ENCODE measurements at regions not wholly inside any gene's neighbourhood (a gene's known extent, or its start where the extent isn't known, plus 50 kb on each side); places are given as distances from the start of the nearest gene placed in this dataset.
A peak's percentile ranks its signal among the peaks of the same experiment; 100 is the strongest.
"Not testable (repeated sequence)": the region's sequence is repeated elsewhere in the genome, so short reads cannot be mapped to it uniquely, and the experiment has no call there.

GRCh38 chr1:148309940-148310500 lies 157.9 kb upstream of the NBPF11 start:
- no peak for DNase-seq

DNA sequence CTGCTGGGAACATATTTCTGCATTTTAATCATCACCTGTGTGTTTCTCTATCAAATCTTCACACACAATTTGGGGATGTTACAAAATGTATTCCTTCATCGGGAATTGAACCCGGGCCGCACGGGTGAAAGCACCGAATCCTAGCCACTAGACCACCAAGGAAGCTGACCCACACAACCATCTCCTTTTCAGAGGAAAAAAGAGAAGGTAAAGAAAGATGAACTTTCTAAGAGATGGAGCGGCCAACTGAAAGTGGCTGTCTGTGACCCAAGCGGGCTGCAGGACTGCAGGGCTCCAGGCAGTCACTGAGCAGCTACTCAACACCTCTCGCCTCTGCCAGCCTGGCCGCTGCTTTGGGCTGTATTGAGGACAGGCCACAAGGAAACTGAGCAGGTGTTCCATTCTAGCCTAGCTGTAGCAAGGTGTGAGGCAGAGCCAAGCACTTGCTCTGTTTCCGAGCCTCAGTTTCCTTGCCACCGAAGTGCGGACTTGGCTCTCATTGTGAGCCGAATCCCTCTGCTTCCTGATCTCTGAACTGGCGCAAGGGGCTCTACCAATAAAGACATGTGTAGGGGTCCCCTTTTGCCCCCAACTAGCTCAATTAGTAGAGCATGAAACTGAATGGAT lies 156.9 kb upstream of the NBPF11 start:
- DNase-seq, result no peak

DNA sequence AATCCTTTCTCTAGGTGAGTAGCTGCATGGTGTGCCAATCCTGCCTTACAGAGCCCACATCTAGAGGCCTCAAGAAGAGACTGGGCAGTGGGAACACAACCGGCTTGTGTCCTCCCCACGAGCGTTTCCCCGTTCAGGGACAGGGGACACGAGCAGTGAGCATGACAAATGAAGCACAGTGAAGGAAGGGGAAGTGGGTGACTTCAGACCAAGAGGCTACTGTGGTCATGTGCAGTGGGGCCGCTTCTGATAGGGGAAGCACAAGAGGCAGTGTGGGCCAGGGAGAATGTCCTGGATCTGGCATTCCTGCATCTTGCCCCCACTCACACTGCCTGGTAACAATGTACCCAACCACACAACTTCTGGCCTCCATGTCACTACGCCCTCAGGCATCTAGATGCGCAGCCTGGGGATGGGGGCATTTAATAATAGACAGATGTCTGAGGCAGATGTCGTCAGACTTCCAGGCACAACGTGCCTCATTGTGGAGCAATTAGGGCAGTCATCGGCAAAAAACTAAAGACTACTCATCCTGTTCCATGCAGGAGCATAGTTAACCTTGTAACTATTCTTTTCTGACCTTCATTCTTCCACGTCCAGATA lies 155.6 kb upstream of the NBPF11 start:
- DNase-seq, result no peak

DNA sequence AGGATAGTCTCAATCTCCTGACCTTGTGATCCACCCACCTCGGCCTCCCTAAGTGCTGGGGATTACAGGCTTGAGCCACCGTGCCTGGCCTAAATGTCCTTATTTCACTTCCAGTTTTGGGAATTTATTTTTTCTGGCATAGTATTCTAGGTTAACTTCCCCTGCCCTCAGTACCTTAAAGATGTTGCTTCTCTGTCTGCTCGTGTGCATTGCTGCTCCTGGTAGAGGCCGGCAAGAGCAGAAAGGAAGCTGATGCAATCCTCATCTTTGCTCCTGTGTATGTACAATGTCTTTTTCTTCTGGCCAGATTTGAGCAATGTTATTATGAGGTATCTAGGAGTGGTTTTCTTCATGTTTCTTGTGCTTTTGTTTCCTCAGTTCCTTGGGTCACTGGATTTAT lies 152.9 kb upstream of the NBPF11 start:
- DNase-seq, result not testable (repeated sequence)

- peak; percentile 82 for DNase-seq
These were observed 150.7 kb upstream of the NBPF11 start for GRCh38 chr1:148302586-148303364.

DNA sequence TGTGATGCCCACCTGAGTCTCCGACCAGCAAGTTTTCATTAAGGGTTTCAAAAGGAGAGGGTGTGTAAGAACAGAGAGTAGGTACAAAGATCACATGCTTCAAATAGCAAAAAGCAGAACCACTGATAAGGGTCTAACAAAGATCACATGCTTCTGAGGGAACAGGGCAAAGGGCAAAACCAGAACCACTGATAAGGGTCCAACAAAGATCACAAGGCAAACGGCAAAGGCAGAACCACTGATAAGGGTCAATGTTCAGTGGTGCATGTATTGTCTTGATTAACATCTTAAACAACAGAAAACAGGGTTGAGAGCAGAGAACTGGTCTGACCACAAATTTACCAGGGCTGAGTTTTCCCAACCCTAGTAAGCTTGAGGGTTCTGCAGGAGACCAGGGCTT lies 145.8 kb upstream of the NBPF11 start:
- DNase-seq, result not testable (repeated sequence)

- DNase-seq, result no peak
These were observed 144.4 kb upstream of the NBPF11 start for GRCh38 chr1:148296511-148296910.

DNA sequence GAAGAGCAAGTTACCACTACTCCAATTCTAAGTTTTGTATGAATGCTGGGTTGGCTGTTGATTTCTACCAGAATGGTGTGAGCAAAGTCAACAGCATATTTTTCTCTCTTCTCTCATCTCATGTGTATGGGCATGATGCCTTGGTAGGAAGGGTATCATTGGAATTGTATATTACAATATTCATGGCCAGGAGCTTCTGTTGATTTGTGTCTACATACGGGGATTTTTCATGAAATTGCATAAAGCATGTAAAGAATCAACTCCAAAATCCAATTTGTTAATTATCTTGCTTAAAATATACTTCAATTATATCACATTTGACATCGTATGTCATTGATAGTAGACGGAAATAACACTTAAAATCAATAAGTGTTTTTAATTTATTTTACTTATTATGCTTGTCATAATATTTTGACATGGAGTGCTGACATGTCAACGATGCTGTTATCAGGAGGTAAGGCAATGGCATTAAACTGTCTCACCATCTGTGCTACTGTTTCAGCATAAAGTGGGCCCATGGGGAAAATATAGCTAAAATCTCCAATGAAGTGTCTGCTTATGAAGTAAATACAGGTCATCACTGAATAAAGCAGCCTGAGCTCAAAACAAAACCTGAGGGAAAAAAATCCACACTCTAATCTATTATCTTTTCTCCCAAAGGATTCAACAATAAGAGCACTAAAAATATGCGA lies 142.2 kb upstream of the NBPF11 start:
- DNase-seq, result no peak

- DNase-seq, result no peak
These were observed 141.6 kb upstream of the NBPF11 start for GRCh38 chr1:148293651-148294050.

DNA sequence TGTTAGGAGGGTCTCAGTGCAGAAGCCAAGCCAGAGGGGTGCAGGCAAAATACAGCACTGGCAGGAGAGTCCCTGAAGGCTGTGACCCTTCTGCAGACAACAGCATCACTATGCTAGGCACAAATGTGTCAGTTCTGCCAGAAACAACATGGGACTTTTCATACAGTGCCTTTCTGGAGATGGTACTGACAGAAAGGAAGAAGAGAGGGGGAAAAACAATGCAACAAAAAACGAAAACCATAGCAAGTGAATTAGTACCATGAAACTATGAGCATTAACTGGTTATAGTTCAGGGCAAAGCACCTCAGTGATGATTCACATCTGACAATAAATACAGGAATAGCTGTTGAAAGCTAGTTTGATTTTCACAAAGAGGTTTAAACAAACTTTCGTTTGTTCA lies 140.8 kb upstream of the NBPF11 start:
- DNase-seq, result no peak

GRCh38 chr1:148290881-148291280 lies 138.8 kb upstream of the NBPF11 start:
- DNase-seq, result no peak

GRCh38 chr1:148289647-148290046 lies 137.6 kb upstream of the NBPF11 start:
- no peak for DNase-seq

GRCh38 chr1:148285946-148286345 lies 133.9 kb upstream of the NBPF11 start:
- not testable (repeated sequence) for DNase-seq

- DNase-seq, result not testable (repeated sequence)
These were observed 128.9 kb upstream of the NBPF11 start for GRCh38 chr1:148280831-148281572.

GRCh38 chr1:148279002-148279542 lies 127.0 kb upstream of the NBPF11 start:
- DNase-seq, result not testable (repeated sequence)

GRCh38 chr1:148277865-148278279 lies 125.8 kb upstream of the NBPF11 start:
- not testable (repeated sequence) for DNase-seq

DNA sequence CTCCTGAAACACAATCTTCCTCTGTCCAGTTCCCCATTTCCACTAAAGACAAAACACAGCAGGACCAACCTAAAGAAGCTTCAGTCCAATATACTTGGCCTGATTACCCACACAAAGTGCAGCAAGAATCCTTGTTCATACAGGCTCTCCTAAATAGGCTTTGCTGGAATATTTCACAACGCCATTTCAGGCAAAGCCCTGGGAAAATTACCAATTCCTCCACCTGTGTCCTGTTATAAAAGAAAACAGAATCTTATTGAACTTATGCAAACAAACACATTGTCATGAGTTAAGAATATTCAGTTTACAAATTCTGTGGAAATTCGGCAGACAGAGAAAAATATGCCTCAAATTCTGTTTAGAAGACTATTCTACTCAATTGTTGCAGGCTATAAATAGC lies 115.0 kb upstream of the NBPF11 start:
- not testable (repeated sequence) for DNase-seq

GRCh38 chr1:148264374-148265276 lies 112.5 kb upstream of the NBPF11 start:
- DNase-seq, result peak; percentile 43

DNA sequence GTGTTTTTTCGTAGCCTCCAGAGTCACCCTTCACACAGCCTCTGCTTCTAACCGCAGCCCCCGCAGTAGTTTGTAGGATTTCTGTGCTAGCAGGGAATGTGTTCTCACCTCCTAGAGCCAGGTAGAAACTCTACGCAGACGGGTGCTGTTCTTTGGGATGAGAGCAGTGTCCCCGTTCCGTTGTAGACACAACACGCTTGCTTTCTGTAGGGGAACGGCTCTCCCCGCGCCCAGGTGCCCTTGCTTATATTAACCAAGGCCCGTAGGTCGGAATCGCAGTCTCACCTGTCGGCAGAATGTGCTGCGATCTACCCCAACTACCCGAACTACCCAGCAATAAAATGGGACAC lies 111.8 kb upstream of the NBPF11 start:
- DNase-seq, result no peak

GRCh38 chr1:148263128-148263905 lies 111.2 kb upstream of the NBPF11 start:
- DNase-seq, result peak; percentile 79

All from stimulated activated CD4-positive, alpha-beta T cell treated with anti-CD3 and anti-CD28 coated beads, Interleukin-15, amount 100 ng/mL, for 24 hours (primary cell).